Right lobe of liver (tissue), 6 donors: ENCODE measurements at regions not wholly inside any gene's neighbourhood (a gene's known extent, or its start where the extent isn't known, plus 50 kb on each side); places are given as distances from the start of the nearest gene placed in this dataset.

Source experiments
- ATAC-seq, 4 donors: fragments of 200-7000 bp; cut with Tn5 transposase; one replicate each; pipeline ENCODE4 v1.9.1; 2020; ENCODE audit warnings: mild to moderate bottlenecking in 4 of 4, moderate library complexity in 4 of 4
- DNase-seq, 3 donors: peaks; one replicate each; pipeline ENCODE4 v3.0.0-alpha.2; 2020
- H3K27ac ChIP-seq, 3 donors: fragments of 200-600 bp; one replicate each; pipeline ENCODE4 v1.8.0; 2022
- H3K27me3 ChIP-seq, 2 donors: fragments of 200-600 bp; one replicate each; pipeline ENCODE4 v1.8.0; 2022
- H3K36me3 ChIP-seq, 4 donors: fragments of 200-600 bp; sonication (generic) in 1 of 4; one replicate each; pipeline versions ENCODE4 v1.5.1 to v1.8.0; 2017 to 2022; ENCODE audit warnings: control low read depth in 1 of 4
- H3K4me1 ChIP-seq, 4 donors: fragments of 200-600 bp; sonication (generic) in 1 of 4; one replicate each; pipeline versions ENCODE4 v1.5.1 to v1.8.0; 2017 to 2022; ENCODE audit warnings: control low read depth in 1 of 4
- H3K4me3 ChIP-seq, 3 donors: fragments of 200-600 bp; one replicate each; pipeline ENCODE4 v1.8.0; 2022
- H3K9me3 ChIP-seq, 4 donors: fragments of 200-600 bp; sonication (generic) in 1 of 4; one replicate each; pipeline versions ENCODE4 v1.5.1 to v1.8.0; 2017 to 2022; ENCODE audit warnings: control low read depth in 1 of 4
- CTCF ChIP-seq, 4 donors: fragments of 200-600 bp in 3 of 4; fragments of 450-650 bp in 1 of 4; IDR thresholded peaks; one replicate each; pipeline versions ENCODE4 v1.5.1 to v1.8.0; 2016 to 2022; ENCODE audit warnings: antibody characterized with exemption in 4 of 4, mild to moderate bottlenecking in 2 of 4
- POLR2A ChIP-seq: fragments of 450-650 bp; IDR thresholded peaks from one replicate; pipeline ENCODE4 v1.6.1; 2017; ENCODE audit warnings: antibody characterized with exemption, mild to moderate bottlenecking
- WGBS: methylation state at CpG from one replicate; pipeline ENCODE4 v1.1.6; 2018; ENCODE audit warnings: low coverage, low lambda C conversion rate; ENCODE audit not compliant: insufficient coverage; ENCODE audit errors: missing lambda C conversion rate; 5-methylcytosine and 5-hydroxymethylcytosine counted together
- intact Hi-C, 2 donors: fragments of 100-400 bp; cut with DNase I; formaldehyde crosslinking; loops; one replicate each; pipeline versions ENCODE4 v1.11.2 to v1.14.1; 2022
- donor health status: DM: no; HTN: yes; CAD: no.
- donor health status: DM: no; HTN: no; CAD: no.
- donor health status: DM: no; HTN: no; CAD: no.
- donor health status: DM: no; HTN: yes; CAD: no.
- donor health status: DM: no; HTN: yes; CAD: no.

DNA sequence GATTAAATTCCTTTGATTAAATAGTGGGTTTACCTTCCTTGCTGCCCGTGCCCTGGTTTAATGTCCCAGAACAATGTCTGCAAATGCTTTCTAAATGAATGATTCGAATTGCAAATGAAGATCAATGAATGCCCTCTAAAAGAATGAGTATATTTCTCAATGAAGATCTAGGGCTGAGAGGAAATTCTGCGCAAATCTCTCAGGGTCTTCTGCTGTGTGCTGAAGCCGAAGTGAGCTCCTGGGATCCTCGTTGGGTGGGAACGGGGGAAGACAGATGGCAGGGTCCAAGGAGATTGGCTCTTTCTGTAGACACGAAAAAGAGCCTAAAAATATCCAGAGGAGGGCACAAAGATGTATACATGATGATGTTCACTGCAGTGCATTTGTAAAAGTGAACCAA is 224.8 kb downstream of the STIM2 start:
- Histone ChIP-seq H3K27ac (no peak overlapping the region), H3K27me3 (peaks cover 0 to 20% of the 10 kb centered on the region in 2 donors), H3K4me1 (peaks cover 0 to 8% (median 3%) of the 10 kb centered on the region in 4 donors), H3K4me3 (no peak overlapping the region), H3K36me3 (no peaks in the 10 kb centered on the region), H3K9me3 (no peaks in the 10 kb centered on the region)
- 17% methylated on average over 7 of the region's 7 CpGs for whole genome bisulfite sequencing
- intact Hi-C loops: no loop called here
- no peak for ATAC-seq
- TF ChIP-seq CTCF (IDR thresholded peaks at IDR 0.05) (no peak), POLR2A (no peak)
- no peak for DNase-seq

DNA sequence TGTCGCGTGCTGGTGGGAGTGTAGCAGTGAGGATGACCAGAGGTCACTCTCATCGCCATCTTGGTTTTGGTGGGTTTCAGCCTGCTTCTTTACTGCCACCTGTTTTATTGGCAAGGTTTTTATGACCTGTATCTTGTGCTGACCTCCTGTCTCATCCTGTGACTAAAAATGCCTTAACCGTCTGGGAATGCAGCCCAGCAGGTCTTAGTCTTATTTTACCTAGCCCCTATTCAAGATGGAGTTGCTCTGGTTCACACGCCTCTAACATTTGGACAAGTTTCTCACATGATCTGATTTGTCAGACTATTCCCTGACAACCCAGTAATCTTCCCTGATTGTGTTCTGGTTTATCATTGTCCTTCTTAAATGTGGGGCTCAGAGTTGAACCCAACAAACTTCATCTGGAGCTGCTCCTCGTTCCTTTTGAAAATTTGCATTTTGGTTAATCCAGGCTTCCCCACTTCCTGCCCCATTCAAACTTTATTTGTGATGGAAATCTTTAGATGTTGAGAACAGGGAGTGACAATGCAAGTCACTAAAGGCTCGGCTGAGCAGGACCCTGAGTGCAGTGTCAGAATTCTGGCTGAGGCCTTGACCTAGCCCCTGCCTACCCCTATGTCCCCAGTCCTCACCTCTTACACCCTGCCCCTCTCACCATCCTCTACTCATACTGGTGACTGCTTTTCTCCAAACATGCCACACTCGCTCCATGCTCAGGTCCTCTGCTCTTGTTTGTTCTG is 226.8 kb downstream of the STIM2 start:
- WGBS: 73% methylated on average over 7 of the region's 8 CpGs
- H3K27me3 ChIP-seq: peaks cover 0 to 20% of the 10 kb centered on the region in 2 donors
- ATAC-seq: no peak

DNA sequence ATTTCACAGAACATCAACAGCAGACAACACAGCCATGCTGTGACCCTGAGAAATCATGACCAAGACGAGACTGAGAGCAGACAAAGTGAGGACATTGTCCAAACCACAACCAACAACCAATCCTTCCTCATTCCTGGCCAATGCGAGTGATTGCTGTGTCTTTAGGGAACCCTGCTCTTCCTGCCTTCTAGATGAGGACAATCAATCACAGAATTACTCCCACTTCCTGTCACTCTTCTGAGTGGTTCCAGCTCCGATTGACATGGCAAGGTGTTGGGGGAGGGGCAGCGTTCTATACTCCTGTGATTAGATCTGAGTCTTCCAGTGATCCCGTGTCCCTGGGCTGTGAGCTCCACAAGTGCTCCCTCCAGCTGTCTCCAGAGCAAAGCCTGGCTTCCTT is 227.8 kb downstream of the STIM2 start:
- no peaks in the 10 kb centered on the region for H3K9me3 ChIP-seq
- H3K27me3 ChIP-seq: peaks cover 0 to 20% of the 10 kb centered on the region in 2 donors
- 13% methylated on average over 3 of the region's 5 CpGs for WGBS
- ATAC-seq: peak in 1 of 4 donors; percentile 13
- no peaks in the 10 kb centered on the region for H3K36me3 ChIP-seq
- peaks cover 0 to 8% (median 3%) of the 10 kb centered on the region in 4 donors for H3K4me1 ChIP-seq
- TF ChIP-seq CTCF (IDR thresholded peaks at IDR 0.05): no peak
- no peak for TF ChIP-seq POLR2A
- intact Hi-C loops: no loop called here
- no peak overlapping the region for H3K4me3 ChIP-seq
- no peak overlapping the region for H3K27ac ChIP-seq
- DNase-seq: no peak

More for the DNA sequence above, 226.8 kb downstream of the STIM2 start:
- H3K4me1 ChIP-seq: peaks cover 0 to 8% (median 3%) of the 10 kb centered on the region in 4 donors
- no peaks in the 10 kb centered on the region for H3K36me3 ChIP-seq
- H3K27ac ChIP-seq: no peak overlapping the region
- no peak for DNase-seq
- intact Hi-C loops: no loop called here
- no peaks in the 10 kb centered on the region for H3K9me3 ChIP-seq
- TF ChIP-seq POLR2A: no peak
- TF ChIP-seq CTCF (IDR thresholded peaks at IDR 0.05): no peak
- no peak overlapping the region for H3K4me3 ChIP-seq

- ATAC-seq: no peak
- Histone ChIP-seq H3K4me3 (no peak overlapping the region), H3K27me3 (peaks cover 0 to 17% of the 10 kb centered on the region in 2 donors), H3K27ac (no peak overlapping the region), H3K36me3 (no peaks in the 10 kb centered on the region), H3K4me1 (peaks cover 0 to 8% (median 3%) of the 10 kb centered on the region in 4 donors), H3K9me3 (no peaks in the 10 kb centered on the region)
- DNase-seq: no peak
- 74% methylated on average over 5 of the region's 5 CpGs for WGBS
- intact Hi-C loops: no loop called here
- TF ChIP-seq CTCF (IDR thresholded peaks at IDR 0.05): no peak
- TF ChIP-seq POLR2A: no peak
Measured at GRCh38 chr4:27089186-27089585, 228.5 kb downstream of the STIM2 start.
